ENCODE measurements at regions not wholly inside any gene's neighbourhood (a gene's known extent, or its start where the extent isn't known, plus 50 kb on each side); places are given as distances from the start of the nearest gene placed in this dataset.

DNA sequence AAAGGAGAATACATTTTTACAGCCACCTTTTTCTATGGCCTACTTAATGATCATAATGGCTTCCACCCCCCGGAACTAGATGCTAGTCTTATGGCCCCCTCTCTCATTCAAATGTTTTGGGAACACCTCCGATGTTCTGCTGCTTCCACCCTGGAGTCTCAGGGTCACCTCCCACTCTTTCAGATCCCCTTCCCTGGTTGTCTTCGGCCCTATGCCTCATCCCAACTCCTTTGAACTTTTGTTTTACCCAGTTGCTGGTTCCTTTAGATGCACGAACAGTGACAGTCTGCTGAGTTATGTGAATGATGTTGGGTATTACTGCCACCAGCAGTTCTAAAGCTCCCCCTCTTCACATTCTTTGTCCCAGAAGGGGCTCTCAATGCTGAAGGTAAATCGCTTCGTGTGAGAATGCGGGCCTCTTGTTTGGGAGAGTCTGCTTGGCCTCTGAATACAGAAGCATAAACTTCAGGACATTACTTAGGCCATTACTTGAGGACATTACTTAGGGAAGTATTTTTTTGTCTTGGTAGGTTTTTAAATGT lies 309.1 kb downstream of the SOX4 start:
- TF ChIP-seq, protein P1, sequence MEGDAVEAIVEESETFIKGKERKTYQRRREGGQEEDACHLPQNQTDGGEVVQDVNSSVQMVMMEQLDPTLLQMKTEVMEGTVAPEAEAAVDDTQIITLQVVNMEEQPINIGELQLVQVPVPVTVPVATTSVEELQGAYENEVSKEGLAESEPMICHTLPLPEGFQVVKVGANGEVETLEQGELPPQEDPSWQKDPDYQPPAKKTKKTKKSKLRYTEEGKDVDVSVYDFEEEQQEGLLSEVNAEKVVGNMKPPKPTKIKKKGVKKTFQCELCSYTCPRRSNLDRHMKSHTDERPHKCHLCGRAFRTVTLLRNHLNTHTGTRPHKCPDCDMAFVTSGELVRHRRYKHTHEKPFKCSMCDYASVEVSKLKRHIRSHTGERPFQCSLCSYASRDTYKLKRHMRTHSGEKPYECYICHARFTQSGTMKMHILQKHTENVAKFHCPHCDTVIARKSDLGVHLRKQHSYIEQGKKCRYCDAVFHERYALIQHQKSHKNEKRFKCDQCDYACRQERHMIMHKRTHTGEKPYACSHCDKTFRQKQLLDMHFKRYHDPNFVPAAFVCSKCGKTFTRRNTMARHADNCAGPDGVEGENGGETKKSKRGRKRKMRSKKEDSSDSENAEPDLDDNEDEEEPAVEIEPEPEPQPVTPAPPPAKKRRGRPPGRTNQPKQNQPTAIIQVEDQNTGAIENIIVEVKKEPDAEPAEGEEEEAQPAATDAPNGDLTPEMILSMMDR (IDR thresholded peaks at IDR 0.05; ENCODE audit: low read depth, low read length, missing input control) = no peak
- TF ChIP-seq HNF4A (conservative IDR thresholded peaks at IDR 0.05) (no peak), SP1 (IDR thresholded peaks at IDR 0.05) (no peak), JUND (IDR thresholded peaks at IDR 0.05) (no peak), YY1 (IDR thresholded peaks at IDR 0.05) (no peak), GABPA (IDR thresholded peaks at IDR 0.05 in 1 of 2, conservative IDR thresholded peaks at IDR 0.05 in 1 of 2) (no peak), TAF1 (conservative IDR thresholded peaks at IDR 0.05) (no peak)
- TF ChIP-seq, protein P2, sequence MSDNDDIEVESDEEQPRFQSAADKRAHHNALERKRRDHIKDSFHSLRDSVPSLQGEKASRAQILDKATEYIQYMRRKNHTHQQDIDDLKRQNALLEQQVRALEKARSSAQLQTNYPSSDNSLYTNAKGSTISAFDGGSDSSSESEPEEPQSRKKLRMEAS (IDR thresholded peaks at IDR 0.05) = no peak
- TF ChIP-seq, protein P3, sequence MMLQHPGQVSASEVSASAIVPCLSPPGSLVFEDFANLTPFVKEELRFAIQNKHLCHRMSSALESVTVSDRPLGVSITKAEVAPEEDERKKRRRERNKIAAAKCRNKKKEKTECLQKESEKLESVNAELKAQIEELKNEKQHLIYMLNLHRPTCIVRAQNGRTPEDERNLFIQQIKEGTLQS (IDR thresholded peaks at IDR 0.05) = no peak
